ENCODE measurements at regions not wholly inside any gene's neighbourhood (a gene's known extent, or its start where the extent isn't known, plus 50 kb on each side); places are given as distances from the start of the nearest gene placed in this dataset.

- intact Hi-C loops (cut with DNase I; ENCODE audit: low total_unique reads), result no loop called here
- peak overlapping the region in 1 of 2 donors; percentile 54 for H3K27ac ChIP-seq
- TF ChIP-seq CTCF (IDR thresholded peaks at IDR 0.05) (no peak), POLR2A (IDR thresholded peaks at IDR 0.05) (no peak)
Measured at GRCh38 chr9:89890326-89890980, 285.6 kb downstream of the GADD45G start.

GRCh38 chr9:89891221-89891590 is 286.4 kb downstream of the GADD45G start:
- intact Hi-C loops (cut with DNase I; ENCODE audit: low total_unique reads), result no loop called here
- TF ChIP-seq CTCF (IDR thresholded peaks at IDR 0.05) (no peak), POLR2A (IDR thresholded peaks at IDR 0.05) (no peak)
- H3K4me1 ChIP-seq, result peaks cover 6 to 10% of the 10 kb centered on the region in 2 donors
- H3K9me3 ChIP-seq, result no peaks in the 10 kb centered on the region
- peak overlapping the region; percentile 54 to 77 for H3K27ac ChIP-seq
- H3K36me3 ChIP-seq, result no peaks in the 10 kb centered on the region
- no peak overlapping the region for H3K4me3 ChIP-seq
- H3K27me3 ChIP-seq, result no peaks in the 10 kb centered on the region
- no peak for DNase-seq

More at GRCh38 chr9:89890326-89890980, 285.6 kb downstream of the GADD45G start:
- peaks cover 6 to 10% of the 10 kb centered on the region in 2 donors for H3K4me1 ChIP-seq
- H3K27me3 ChIP-seq, result no peaks in the 10 kb centered on the region
- H3K36me3 ChIP-seq, result no peaks in the 10 kb centered on the region
- H3K4me3 ChIP-seq, result no peak overlapping the region
- H3K9me3 ChIP-seq, result no peaks in the 10 kb centered on the region
- no peak for DNase-seq

GRCh38 chr9:89891591-89892304 is 286.9 kb downstream of the GADD45G start:
- intact Hi-C loops (cut with DNase I; ENCODE audit: low total_unique reads), result no loop called here
- H3K27me3 ChIP-seq, result no peaks in the 10 kb centered on the region
- H3K36me3 ChIP-seq, result no peaks in the 10 kb centered on the region
- H3K4me1 ChIP-seq, result peaks cover 6 to 10% of the 10 kb centered on the region in 2 donors
- no peak for TF ChIP-seq CTCF (IDR thresholded peaks at IDR 0.05)
- TF ChIP-seq POLR2A (IDR thresholded peaks at IDR 0.05), result no peak
- peak overlapping the region; percentile 54 to 77 for H3K27ac ChIP-seq
- peak; percentile 60 to 77 for DNase-seq
- H3K4me3 ChIP-seq, result no peak overlapping the region
- H3K9me3 ChIP-seq, result no peaks in the 10 kb centered on the region

- Histone ChIP-seq H3K4me1 (peaks cover 6 to 10% of the 10 kb centered on the region in 2 donors), H3K9me3 (no peaks in the 10 kb centered on the region), H3K27ac (no peak overlapping the region), H3K27me3 (no peaks in the 10 kb centered on the region), H3K4me3 (no peak overlapping the region), H3K36me3 (no peaks in the 10 kb centered on the region)
- TF ChIP-seq POLR2A (IDR thresholded peaks at IDR 0.05) (no peak), CTCF (IDR thresholded peaks at IDR 0.05) (no peak)
- intact Hi-C loops (cut with DNase I; ENCODE audit: low total_unique reads), result no loop called here
- DNase-seq, result no peak
Measured at GRCh38 chr9:89892920-89893319, 288.1 kb downstream of the GADD45G start.

- H3K4me1 ChIP-seq, result peaks cover 6 to 10% of the 10 kb centered on the region in 2 donors
- no peak overlapping the region for H3K27ac ChIP-seq
- H3K36me3 ChIP-seq, result no peaks in the 10 kb centered on the region
- TF ChIP-seq CTCF (IDR thresholded peaks at IDR 0.05) (no peak), POLR2A (IDR thresholded peaks at IDR 0.05) (no peak)
- DNase-seq, result no peak
- no peak overlapping the region for H3K4me3 ChIP-seq
- H3K27me3 ChIP-seq, result no peaks in the 10 kb centered on the region
- no peaks in the 10 kb centered on the region for H3K9me3 ChIP-seq
- intact Hi-C loops (cut with DNase I; ENCODE audit: low total_unique reads), result no loop called here
Measured at GRCh38 chr9:89893886-89894285, 289.1 kb downstream of the GADD45G start.
